H9 (cell line): ENCODE measurements at regions not wholly inside any gene's neighbourhood (a gene's known extent, or its start where the extent isn't known, plus 50 kb on each side); places are given as distances from the start of the nearest gene placed in this dataset.

Source experiments
- DNase-seq: peaks from one replicate; pipeline ENCODE4 v3.0.0-alpha.2; 2017
- H2AFZ ChIP-seq: one replicate; pipeline ENCODE4 v1.6.1; 2013; ENCODE audit warnings: mild to moderate bottlenecking, low read length, control low read depth, moderate library complexity
- H2AK5ac ChIP-seq: 2 replicates; pipeline ENCODE4 v1.6.1; 2013; ENCODE audit warnings: low read length, control low read depth, mixed read lengths; ENCODE audit not compliant: insufficient read length
- H2BK120ac ChIP-seq: one replicate; pipeline ENCODE4 v1.6.1; 2013; ENCODE audit warnings: low read depth, mild to moderate bottlenecking, low read length, control low read depth, inconsistent platforms; ENCODE audit not compliant: poor library complexity, severe bottlenecking
- H2BK12ac ChIP-seq: 2 replicates; pipeline ENCODE4 v1.6.1; 2013; ENCODE audit warnings: low read length, control low read depth, mixed read lengths, low read depth; ENCODE audit not compliant: insufficient read length
- H2BK15ac ChIP-seq: 2 replicates; pipeline ENCODE4 v1.6.1; 2013; ENCODE audit warnings: low read depth, low read length, control low read depth
- H2BK20ac ChIP-seq: one replicate; pipeline ENCODE4 v1.6.1; 2013; ENCODE audit warnings: low read depth, mild to moderate bottlenecking, low read length, control low read depth, inconsistent platforms; ENCODE audit not compliant: poor library complexity, severe bottlenecking
- H2BK5ac ChIP-seq: 2 replicates; pipeline ENCODE4 v1.6.1; 2013; ENCODE audit warnings: low read length, control low read depth, mixed read lengths; ENCODE audit not compliant: insufficient read length
- H3K14ac ChIP-seq: 2 replicates; pipeline ENCODE4 v1.6.1; 2013; ENCODE audit warnings: low read length, control low read depth; ENCODE audit not compliant: insufficient read depth
- H3K18ac ChIP-seq: 2 replicates; pipeline ENCODE4 v1.6.1; 2013; ENCODE audit warnings: low read depth, mild to moderate bottlenecking, mixed read lengths, low read length, control low read depth; ENCODE audit not compliant: insufficient read length
- H3K23ac ChIP-seq: 2 replicates; pipeline ENCODE4 v1.6.1; 2013; ENCODE audit warnings: low read length, control low read depth, mixed read lengths, low read depth; ENCODE audit not compliant: insufficient read length
- H3K23me2 ChIP-seq: 2 replicates; pipeline ENCODE4 v1.6.1; 2013; ENCODE audit warnings: low read depth, mild to moderate bottlenecking, mixed read lengths, low read length, control low read depth; ENCODE audit not compliant: insufficient read length, poor library complexity, severe bottlenecking
- H3K27ac ChIP-seq: 2 replicates; pipeline ENCODE4 v1.5.1; 2013; ENCODE audit warnings: low read length, control low read depth, mixed read lengths, low read depth; ENCODE audit not compliant: insufficient read length
- H3K27me3 ChIP-seq: 2 replicates; pipeline ENCODE4 v1.6.1; 2013; ENCODE audit warnings: low read length, control low read depth, inconsistent platforms; ENCODE audit not compliant: insufficient read depth
- H3K4ac ChIP-seq: 2 replicates; pipeline ENCODE4 v1.6.1; 2013; ENCODE audit warnings: low read depth, mild to moderate bottlenecking, control low read depth, inconsistent platforms, low read length, moderate library complexity
- H3K4me1 ChIP-seq: 2 replicates; pipeline ENCODE4 v1.6.1; 2013; ENCODE audit warnings: low read length, control low read depth, inconsistent platforms; ENCODE audit not compliant: insufficient read depth
- H3K4me2 ChIP-seq: 2 replicates; pipeline ENCODE4 v1.6.1; 2013; ENCODE audit warnings: low read length, control low read depth, mixed read lengths; ENCODE audit not compliant: insufficient read length, insufficient read depth
- H3K56ac ChIP-seq: 2 replicates; pipeline ENCODE4 v1.6.1; 2013; ENCODE audit warnings: low read depth, mild to moderate bottlenecking, mixed read lengths, low read length, control low read depth; ENCODE audit not compliant: insufficient read length
- H3K79me1 ChIP-seq: 2 replicates; pipeline ENCODE4 v1.6.1; 2013; ENCODE audit warnings: low read depth, mild to moderate bottlenecking, moderate library complexity, low read length, control low read depth, inconsistent platforms; ENCODE audit not compliant: insufficient read depth, poor library complexity, severe bottlenecking
- H3K79me2 ChIP-seq: 2 replicates; pipeline ENCODE4 v1.6.1; 2013; ENCODE audit warnings: low read length, control low read depth, inconsistent platforms; ENCODE audit not compliant: insufficient read depth
- H3K9ac ChIP-seq: 2 replicates; pipeline ENCODE4 v1.6.1; 2013; ENCODE audit warnings: low read length, control low read depth, mixed read lengths; ENCODE audit not compliant: insufficient read length; ENCODE audit errors: extremely low read depth
- H3K9me3 ChIP-seq: one replicate; pipeline ENCODE4 v1.6.1; 2013; ENCODE audit warnings: low read depth, low read length, inconsistent platforms; ENCODE audit not compliant: control insufficient read depth
- H3T11ph ChIP-seq: one replicate; pipeline ENCODE4 v1.6.1; 2013; ENCODE audit warnings: mild to moderate bottlenecking, low read length, control low read depth, inconsistent platforms
- H4K20me1 ChIP-seq: one replicate; pipeline ENCODE4 v1.6.1; 2013; ENCODE audit not compliant: control insufficient read depth, insufficient read length, insufficient read depth
- H4K5ac ChIP-seq: 2 replicates; pipeline ENCODE4 v1.6.1; 2013; ENCODE audit warnings: low read depth, mild to moderate bottlenecking, mixed read lengths, low read length, control low read depth; ENCODE audit not compliant: insufficient read length
- H4K8ac ChIP-seq: replicated peaks from 2 replicates; pipeline ENCODE4 v1.6.1; 2013; ENCODE audit warnings: low read length, control low read depth, mixed read lengths, low read depth; ENCODE audit not compliant: insufficient read length
- H4K91ac ChIP-seq: 2 replicates; pipeline ENCODE4 v1.6.1; 2013; ENCODE audit warnings: low read depth, mild to moderate bottlenecking, moderate library complexity, mixed read lengths, low read length, control low read depth; ENCODE audit not compliant: insufficient read length
- H3K27ac Mint-ChIP-seq, 3 experiments: 2 replicates in 2 of 3; 3 replicates in 1 of 3; pipeline ENCODE4 v1.8.0; 2020 to 2021; ENCODE audit warnings: mixed read lengths in 3 of 3, mild to moderate bottlenecking in 1 of 3, moderate library complexity in 1 of 3
- H3K27me3 Mint-ChIP-seq: 2 replicates; pipeline ENCODE4 v1.8.0; 2021; ENCODE audit warnings: low read depth, mild to moderate bottlenecking, moderate library complexity, mixed read lengths
- H3K36me3 Mint-ChIP-seq, 3 experiments: 2 replicates in 2 of 3; 3 replicates in 1 of 3; pipeline ENCODE4 v1.8.0; 2020 to 2021; ENCODE audit warnings: low read depth in 3 of 3, mixed read lengths in 3 of 3; ENCODE audit not compliant: insufficient read depth in 1 of 3
- H3K4me1 Mint-ChIP-seq, 2 experiments: 2 replicates each; pipeline ENCODE4 v1.8.0; 2020; ENCODE audit warnings: mixed read lengths in 2 of 2
- H3K4me3 Mint-ChIP-seq, 2 experiments: 2 replicates in 1 of 2; 3 replicates in 1 of 2; pipeline ENCODE4 v1.8.0; 2020 to 2021; ENCODE audit warnings: mild to moderate bottlenecking in 2 of 2, mixed read lengths in 2 of 2, moderate library complexity in 1 of 2
- H3K9me3 Mint-ChIP-seq, 2 experiments: 2 replicates in 1 of 2; 3 replicates in 1 of 2; pipeline ENCODE4 v1.8.0; 2020; ENCODE audit warnings: mild to moderate bottlenecking in 2 of 2, mixed read lengths in 2 of 2, moderate library complexity in 1 of 2
- CTCF ChIP-seq: fragments of 200-600 bp; sonication (generic); conservative IDR thresholded peaks from 3 replicates; pipeline ENCODE4 v1.8.0; 2021; ENCODE audit warnings: antibody characterized with exemption, mild to moderate bottlenecking
- WGBS: extraction: QIAGEN DNeasy Blood & Tissue Kit; methylation state at CpG from one replicate; pipeline ENCODE4 v1.1.7; 2013; ENCODE audit warnings: missing lambda C conversion rate, low lambda C conversion rate, mixed read lengths; ENCODE audit not compliant: insufficient read length; ENCODE audit errors: extremely low coverage; 5-methylcytosine and 5-hydroxymethylcytosine counted together

DNA sequence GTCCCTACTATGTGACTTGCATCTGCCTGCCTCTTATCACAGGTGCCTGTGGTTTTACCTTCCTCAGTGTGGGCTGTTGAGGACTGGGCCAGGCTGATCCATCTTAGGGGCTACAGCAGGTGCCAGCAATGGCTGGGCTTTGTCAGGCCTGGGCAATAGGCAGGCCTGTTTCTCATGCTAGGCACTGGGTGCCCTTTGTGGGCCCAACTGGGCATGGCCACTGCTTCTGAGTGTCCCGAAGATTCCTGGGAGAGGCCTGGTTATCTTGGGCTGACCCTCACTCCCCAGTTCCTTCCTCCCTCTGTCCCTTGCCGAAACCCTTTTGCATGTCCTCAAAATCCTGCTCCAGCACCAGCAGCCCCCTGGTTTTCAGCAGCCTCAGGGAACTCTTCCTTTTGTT, 1024.9 kb downstream of the KCNJ18 start:
- no peak overlapping the region for H2BK5ac ChIP-seq
- H3K9me3 Mint-ChIP-seq = peaks cover 90 to 92% of the 10 kb centered on the region in 2 experiments
- H3K56ac ChIP-seq = no peak overlapping the region
- H3K27ac Mint-ChIP-seq = no peak overlapping the region
- no peaks in the 10 kb centered on the region for H3K23me2 ChIP-seq
- no peak for TF ChIP-seq CTCF
- H2BK12ac ChIP-seq = no peak overlapping the region
- H2AFZ ChIP-seq = no peak overlapping the region
- H3K9me3 ChIP-seq = peaks cover 76% of the 10 kb centered on the region
- no peaks in the 10 kb centered on the region for H4K20me1 ChIP-seq
- no peak overlapping the region for H3K4me3 Mint-ChIP-seq
- no peak overlapping the region for H2AK5ac ChIP-seq
- no peak overlapping the region for H2BK120ac ChIP-seq
- H4K8ac ChIP-seq = no peak overlapping the region
- no peaks in the 10 kb centered on the region for H3K79me2 ChIP-seq
- no peak overlapping the region for H3K23ac ChIP-seq
- H3K27ac ChIP-seq = no peak overlapping the region
- H3T11ph ChIP-seq = no peak overlapping the region
- H3K36me3 Mint-ChIP-seq = peaks cover 25 to 50% (median 30%) of the 10 kb centered on the region in 3 experiments; a peak in 6 of 7 replicates
- no peak overlapping the region for H3K14ac ChIP-seq
- no CpG with 5 or more reads among the region's 2 CpGs for WGBS
- no peaks in the 10 kb centered on the region for H3K4me1 Mint-ChIP-seq
- no peak overlapping the region for H3K4me2 ChIP-seq
- no peak for DNase-seq
- H4K5ac ChIP-seq = no peak overlapping the region
- H4K91ac ChIP-seq = no peak overlapping the region
- no peak overlapping the region for H3K9ac ChIP-seq
- no peaks in the 10 kb centered on the region for H3K79me1 ChIP-seq
- H3K18ac ChIP-seq = no peak overlapping the region
- no peak overlapping the region for H3K4ac ChIP-seq
- H3K27me3 ChIP-seq = no peaks in the 10 kb centered on the region
- no peak overlapping the region for H2BK20ac ChIP-seq
- H2BK15ac ChIP-seq = no peak overlapping the region
- peaks cover 3% of the 10 kb centered on the region for H3K27me3 Mint-ChIP-seq
- no peaks in the 10 kb centered on the region for H3K4me1 ChIP-seq
